ENCODE measurements at regions not wholly inside any gene's neighbourhood (a gene's known extent, or its start where the extent isn't known, plus 50 kb on each side); places are given as distances from the start of the nearest gene placed in this dataset.

DNA sequence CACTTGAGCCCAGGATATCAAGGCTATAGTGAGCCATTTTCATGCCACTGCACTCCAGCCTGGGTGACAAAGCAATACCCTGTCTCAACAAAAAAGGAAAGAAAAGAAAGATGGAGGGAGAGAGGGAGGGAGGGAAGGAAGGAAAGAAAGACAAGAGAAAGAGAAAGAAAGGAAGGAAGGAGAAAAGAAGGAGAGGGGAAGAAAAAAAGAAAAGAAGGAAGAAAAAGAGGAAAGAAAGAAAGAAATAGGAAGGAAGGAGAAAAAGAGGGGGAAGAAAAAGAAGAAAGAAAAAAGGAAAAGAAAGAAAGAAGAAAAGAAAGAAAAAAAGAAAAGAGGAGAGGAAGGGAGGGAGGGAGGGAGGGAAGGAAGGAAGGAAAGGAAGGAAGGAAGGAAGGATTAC lies 321.5 kb upstream of the CNTNAP2 start:
- TF ChIP-seq, protein P1, sequence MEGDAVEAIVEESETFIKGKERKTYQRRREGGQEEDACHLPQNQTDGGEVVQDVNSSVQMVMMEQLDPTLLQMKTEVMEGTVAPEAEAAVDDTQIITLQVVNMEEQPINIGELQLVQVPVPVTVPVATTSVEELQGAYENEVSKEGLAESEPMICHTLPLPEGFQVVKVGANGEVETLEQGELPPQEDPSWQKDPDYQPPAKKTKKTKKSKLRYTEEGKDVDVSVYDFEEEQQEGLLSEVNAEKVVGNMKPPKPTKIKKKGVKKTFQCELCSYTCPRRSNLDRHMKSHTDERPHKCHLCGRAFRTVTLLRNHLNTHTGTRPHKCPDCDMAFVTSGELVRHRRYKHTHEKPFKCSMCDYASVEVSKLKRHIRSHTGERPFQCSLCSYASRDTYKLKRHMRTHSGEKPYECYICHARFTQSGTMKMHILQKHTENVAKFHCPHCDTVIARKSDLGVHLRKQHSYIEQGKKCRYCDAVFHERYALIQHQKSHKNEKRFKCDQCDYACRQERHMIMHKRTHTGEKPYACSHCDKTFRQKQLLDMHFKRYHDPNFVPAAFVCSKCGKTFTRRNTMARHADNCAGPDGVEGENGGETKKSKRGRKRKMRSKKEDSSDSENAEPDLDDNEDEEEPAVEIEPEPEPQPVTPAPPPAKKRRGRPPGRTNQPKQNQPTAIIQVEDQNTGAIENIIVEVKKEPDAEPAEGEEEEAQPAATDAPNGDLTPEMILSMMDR (IDR thresholded peaks at IDR 0.05) = no peak
- no peak for TF ChIP-seq POLR2A (IDR thresholded peaks at IDR 0.05)

All from esophagus squamous epithelium (tissue), 4 donors.